ENCODE measurements at regions not wholly inside any gene's neighbourhood (a gene's known extent, or its start where the extent isn't known, plus 50 kb on each side); places are given as distances from the start of the nearest gene placed in this dataset.

DNA sequence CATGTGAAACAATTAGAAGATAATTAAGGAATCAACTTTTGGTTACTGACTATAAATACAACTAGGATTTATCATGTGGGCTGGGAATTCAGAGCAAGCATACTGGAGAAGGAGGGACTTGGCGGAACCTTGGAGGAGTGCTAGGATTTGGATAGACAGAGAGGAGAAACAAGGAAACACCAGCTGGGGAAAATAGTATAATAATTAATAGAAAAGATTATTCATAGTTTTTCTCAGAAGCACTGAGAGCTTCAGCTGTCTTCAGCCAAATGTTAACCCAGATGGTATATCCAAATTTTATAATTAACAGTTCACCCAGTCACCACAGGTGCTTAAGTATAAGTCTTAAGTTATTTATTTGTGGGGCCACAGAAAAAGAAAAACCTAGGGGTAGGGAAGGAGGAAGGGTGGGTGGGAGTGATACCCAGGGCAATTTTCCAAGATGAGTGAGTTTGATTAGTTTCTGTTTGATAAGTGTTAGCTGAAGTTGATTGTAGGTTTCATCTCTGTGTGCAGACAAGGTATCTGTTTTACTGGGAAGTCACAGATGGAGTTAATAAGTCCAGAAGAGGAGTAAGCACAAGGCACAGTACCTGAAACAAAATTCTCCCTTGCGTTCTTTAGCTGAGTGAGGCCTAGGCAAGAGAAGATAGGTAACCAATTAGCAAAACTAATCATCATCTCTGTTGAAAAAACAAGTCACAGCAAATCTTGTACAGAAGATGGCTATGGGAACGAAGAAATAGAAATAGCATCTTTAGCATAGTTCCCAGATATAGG lies 175.5 kb downstream of the TFAP2B start:
- no peaks in the 10 kb centered on the region for H3K9me3 ChIP-seq
- H3K36me3 ChIP-seq = no peaks in the 10 kb centered on the region
- no peak overlapping the region for H3K27ac ChIP-seq
- no peaks in the 10 kb centered on the region for H3K27me3 ChIP-seq
- DNase-seq (ENCODE audit: low spot score in 2 of 2) = no peak
- H3K4me3 ChIP-seq = no peak overlapping the region
- no peaks in the 10 kb centered on the region for H3K4me1 ChIP-seq
- no peak for TF ChIP-seq EP300 (IDR thresholded peaks at IDR 0.05)
- TF ChIP-seq POLR2A (IDR thresholded peaks at IDR 0.05) = no peak
- TF ChIP-seq, protein P1, sequence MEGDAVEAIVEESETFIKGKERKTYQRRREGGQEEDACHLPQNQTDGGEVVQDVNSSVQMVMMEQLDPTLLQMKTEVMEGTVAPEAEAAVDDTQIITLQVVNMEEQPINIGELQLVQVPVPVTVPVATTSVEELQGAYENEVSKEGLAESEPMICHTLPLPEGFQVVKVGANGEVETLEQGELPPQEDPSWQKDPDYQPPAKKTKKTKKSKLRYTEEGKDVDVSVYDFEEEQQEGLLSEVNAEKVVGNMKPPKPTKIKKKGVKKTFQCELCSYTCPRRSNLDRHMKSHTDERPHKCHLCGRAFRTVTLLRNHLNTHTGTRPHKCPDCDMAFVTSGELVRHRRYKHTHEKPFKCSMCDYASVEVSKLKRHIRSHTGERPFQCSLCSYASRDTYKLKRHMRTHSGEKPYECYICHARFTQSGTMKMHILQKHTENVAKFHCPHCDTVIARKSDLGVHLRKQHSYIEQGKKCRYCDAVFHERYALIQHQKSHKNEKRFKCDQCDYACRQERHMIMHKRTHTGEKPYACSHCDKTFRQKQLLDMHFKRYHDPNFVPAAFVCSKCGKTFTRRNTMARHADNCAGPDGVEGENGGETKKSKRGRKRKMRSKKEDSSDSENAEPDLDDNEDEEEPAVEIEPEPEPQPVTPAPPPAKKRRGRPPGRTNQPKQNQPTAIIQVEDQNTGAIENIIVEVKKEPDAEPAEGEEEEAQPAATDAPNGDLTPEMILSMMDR (IDR thresholded peaks at IDR 0.05) = no peak
- TF ChIP-seq POLR2AphosphoS5 (IDR thresholded peaks at IDR 0.05) = no peak
- WGBS = 90% methylated on average over 3 of the region's 3 CpGs

DNA sequence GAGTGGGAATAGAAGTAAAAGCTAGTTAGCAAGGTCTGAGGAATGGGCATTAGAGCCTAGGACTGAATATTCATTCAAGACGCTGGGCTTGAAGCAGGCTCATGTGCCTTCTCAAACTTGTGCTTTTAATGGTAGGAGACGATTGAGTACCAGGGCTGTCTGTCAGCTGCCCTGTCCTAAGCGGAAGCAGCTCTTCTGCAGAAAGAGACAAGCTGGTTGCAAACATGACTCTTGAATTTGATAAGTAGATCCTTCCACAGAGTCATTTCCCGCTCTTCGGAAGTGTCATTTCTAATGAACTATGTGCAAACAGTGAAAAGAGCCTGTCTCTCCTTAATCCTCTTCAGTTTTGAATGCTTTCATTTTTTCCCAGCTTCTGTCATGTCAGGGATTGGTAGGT lies 176.4 kb downstream of the TFAP2B start:
- WGBS = 95% methylated on average over 5 of the region's 5 CpGs
- Histone ChIP-seq H3K36me3 (no peaks in the 10 kb centered on the region), H3K27ac (no peak overlapping the region), H3K9me3 (no peaks in the 10 kb centered on the region), H3K27me3 (no peaks in the 10 kb centered on the region), H3K4me1 (no peaks in the 10 kb centered on the region), H3K4me3 (no peak overlapping the region)
- TF ChIP-seq POLR2A (IDR thresholded peaks at IDR 0.05) (no peak), EP300 (IDR thresholded peaks at IDR 0.05) (no peak), POLR2AphosphoS5 (IDR thresholded peaks at IDR 0.05) (no peak)
- TF ChIP-seq, protein P1 (IDR thresholded peaks at IDR 0.05) = no peak
- DNase-seq (ENCODE audit: low spot score in 2 of 2) = no peak

DNA sequence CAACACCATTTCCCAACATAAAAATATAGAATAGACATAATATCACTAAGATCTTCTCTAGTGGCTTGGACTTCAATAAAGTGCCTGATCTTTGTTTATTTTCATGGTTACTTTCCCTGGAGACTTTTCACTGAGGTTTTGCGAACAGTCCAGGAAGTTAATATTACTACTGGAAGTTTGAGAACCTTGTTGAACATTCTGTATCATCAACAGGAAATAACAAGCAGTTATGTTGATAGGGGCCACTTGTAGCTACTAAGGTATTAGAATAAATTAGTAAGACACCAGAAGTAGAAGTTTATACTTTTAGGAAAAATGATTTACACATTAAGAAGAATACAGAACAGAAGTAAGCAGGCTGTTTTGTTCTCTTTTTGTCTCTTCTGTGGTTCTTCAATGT lies 180.2 kb downstream of the TFAP2B start:
- no peak overlapping the region for H3K27ac ChIP-seq
- WGBS = 67% methylated on average over 1 of the region's 1 CpG

DNA sequence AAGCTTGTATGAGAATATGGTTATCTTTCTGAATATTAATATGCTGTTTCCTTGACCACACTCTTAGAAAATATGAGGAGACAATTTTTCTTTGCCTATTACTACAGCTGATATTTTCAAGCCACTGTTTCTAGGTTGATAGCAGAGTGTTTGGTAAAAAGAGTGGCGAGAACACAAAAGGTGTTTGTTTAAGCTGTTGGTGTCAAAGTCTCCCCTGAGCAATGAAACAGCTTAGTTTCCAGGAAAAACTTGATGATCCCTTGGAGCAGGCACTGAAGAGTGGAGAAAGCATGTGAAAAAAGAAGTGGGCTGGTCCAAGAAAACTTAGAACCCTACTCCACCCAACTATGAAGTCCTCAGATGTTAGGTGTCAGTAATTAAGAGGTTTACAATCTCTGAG lies 182.7 kb downstream of the TFAP2B start:
- 93% methylated on average over 1 of the region's 1 CpG for WGBS
- DNase-seq (ENCODE audit: low spot score in 2 of 2) = no peak
- H3K9me3 ChIP-seq = no peaks in the 10 kb centered on the region
- no peak for TF ChIP-seq POLR2AphosphoS5 (IDR thresholded peaks at IDR 0.05)
- no peak for TF ChIP-seq POLR2A (IDR thresholded peaks at IDR 0.05)
- TF ChIP-seq, protein P1 (IDR thresholded peaks at IDR 0.05) = no peak
- no peak for TF ChIP-seq EP300 (IDR thresholded peaks at IDR 0.05)
- no peak overlapping the region for H3K27ac ChIP-seq
- H3K4me1 ChIP-seq = no peaks in the 10 kb centered on the region
- H3K27me3 ChIP-seq = no peaks in the 10 kb centered on the region
- H3K4me3 ChIP-seq = no peak overlapping the region
- H3K36me3 ChIP-seq = no peaks in the 10 kb centered on the region

More for the DNA sequence above, 180.2 kb downstream of the TFAP2B start:
- no peaks in the 10 kb centered on the region for H3K36me3 ChIP-seq
- no peak overlapping the region for H3K4me3 ChIP-seq
- no peaks in the 10 kb centered on the region for H3K9me3 ChIP-seq
- no peaks in the 10 kb centered on the region for H3K4me1 ChIP-seq
- no peak for DNase-seq (ENCODE audit: low spot score in 2 of 2)
- no peak for TF ChIP-seq EP300 (IDR thresholded peaks at IDR 0.05)
- TF ChIP-seq, protein P1 (IDR thresholded peaks at IDR 0.05) = no peak
- no peaks in the 10 kb centered on the region for H3K27me3 ChIP-seq

DNA sequence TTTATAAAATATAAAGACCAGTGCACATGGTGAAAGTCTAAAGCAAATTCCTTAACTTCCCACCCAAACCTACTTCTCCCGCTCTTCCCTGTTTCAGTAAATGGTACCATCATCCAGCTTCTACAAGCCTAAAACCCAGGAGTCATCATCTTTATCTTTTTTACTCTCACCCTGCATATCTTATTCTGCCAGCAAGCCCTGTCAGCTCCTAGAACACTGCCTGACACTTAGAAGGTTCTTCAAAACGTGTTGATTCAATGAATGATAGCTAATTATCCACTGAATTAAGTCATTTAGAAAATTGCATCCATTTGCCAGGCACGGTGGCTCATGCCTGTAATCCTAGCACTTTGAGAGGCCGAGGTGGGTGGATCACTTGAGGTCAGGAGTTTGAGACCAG lies 185.7 kb downstream of the TFAP2B start:
- DNase-seq (ENCODE audit: low spot score in 2 of 2) = no peak
- no peaks in the 10 kb centered on the region for H3K27me3 ChIP-seq
- 66% methylated on average over 4 of the region's 4 CpGs for WGBS
- H3K4me1 ChIP-seq = no peaks in the 10 kb centered on the region
- H3K36me3 ChIP-seq = no peaks in the 10 kb centered on the region
- H3K27ac ChIP-seq = no peak overlapping the region
- H3K4me3 ChIP-seq = no peak overlapping the region
- H3K9me3 ChIP-seq = no peaks in the 10 kb centered on the region
- no peak for TF ChIP-seq POLR2A (IDR thresholded peaks at IDR 0.05)

DNA sequence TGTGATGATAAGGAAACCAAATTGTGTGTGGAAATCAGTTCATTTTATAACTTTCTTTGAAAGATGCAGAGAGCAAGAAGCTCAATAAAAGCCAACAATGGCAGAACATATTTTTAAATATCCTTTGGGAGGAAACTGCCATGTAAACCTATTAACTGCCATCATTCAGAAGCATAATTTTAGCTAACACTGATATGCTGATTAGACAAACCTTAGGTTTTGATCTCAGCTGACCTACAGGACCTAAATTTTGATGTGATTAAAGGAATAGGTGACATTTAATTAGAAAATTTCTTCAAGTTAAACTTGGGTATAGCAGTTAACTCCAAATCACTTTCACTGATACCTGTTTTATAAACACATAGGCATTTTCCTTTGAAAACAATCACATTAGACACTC lies 187.1 kb downstream of the TFAP2B start:
- H3K4me1 ChIP-seq = no peaks in the 10 kb centered on the region
- no peak overlapping the region for H3K27ac ChIP-seq
- no peaks in the 10 kb centered on the region for H3K27me3 ChIP-seq
- no peak overlapping the region for H3K4me3 ChIP-seq
- H3K9me3 ChIP-seq = no peaks in the 10 kb centered on the region
- TF ChIP-seq, protein P1 (IDR thresholded peaks at IDR 0.05) = no peak
- TF ChIP-seq EP300 (IDR thresholded peaks at IDR 0.05) = no peak
- no peak for TF ChIP-seq POLR2AphosphoS5 (IDR thresholded peaks at IDR 0.05)
- no peak for TF ChIP-seq POLR2A (IDR thresholded peaks at IDR 0.05)
- no peaks in the 10 kb centered on the region for H3K36me3 ChIP-seq
- DNase-seq (ENCODE audit: low spot score in 2 of 2) = no peak

Measured in suprapubic skin (tissue), 4 donors.